Adrenal gland (tissue), 9 donors: ENCODE measurements at regions not wholly inside any gene's neighbourhood (a gene's known extent, or its start where the extent isn't known, plus 50 kb on each side); places are given as distances from the start of the nearest gene placed in this dataset.

Experiments used
- DNase-seq, 7 donors: peaks; one replicate each; pipeline ENCODE4 v3.0.0-alpha.2; 2019 to 2020
- H3K27ac ChIP-seq, 5 donors: fragments of 200-600 bp; sonication (generic) in 4 of 5; 1 replicate in 3 of 5; 2 replicates in 2 of 5; pipeline versions ENCODE4 v1.5.1 to v1.8.0; 2016 to 2020; ENCODE audit warnings: mild to moderate bottlenecking in 1 of 5
- H3K27me3 ChIP-seq: fragments of 200-600 bp; 2 replicates; pipeline ENCODE4 v1.8.0; 2021
- H3K36me3 ChIP-seq, 2 donors: fragments of 200-600 bp; replicated peaks in 1 of 2; 1 replicate in 1 of 2; 2 replicates in 1 of 2; pipeline versions ENCODE4 v1.5.1 to v1.8.0; 2018 to 2022
- H3K4me1 ChIP-seq, 2 donors: fragments of 200-600 bp; replicated peaks in 1 of 2; 1 replicate in 1 of 2; 2 replicates in 1 of 2; pipeline versions ENCODE4 v1.5.1 to v1.8.0; 2018 to 2021
- H3K4me3 ChIP-seq, 4 donors: fragments of 200-600 bp; sonication (generic) in 3 of 4; one replicate each; pipeline ENCODE4 v1.5.1; 2016 to 2018
- H3K9me3 ChIP-seq, 3 donors: fragments of 200-600 bp; sonication (generic) in 1 of 3; replicated peaks in 1 of 3; 1 replicate in 2 of 3; 2 replicates in 1 of 3; pipeline versions ENCODE4 v1.5.1 to v1.8.0; 2016 to 2021
- POLR2A ChIP-seq, 2 donors: fragments of 450-650 bp; IDR thresholded peaks; one replicate each; pipeline ENCODE4 v1.6.1; 2017; ENCODE audit warnings: antibody characterized with exemption in 2 of 2, mild to moderate bottlenecking in 2 of 2, moderate library complexity in 1 of 2
- WGBS, 4 donors: extraction: QIAGEN DNeasy Blood & Tissue Kit in 2 of 4; methylation state at CpG; one replicate each; pipeline versions ENCODE4 v1.1.5 to v1.1.7; 2013 to 2017; 5-methylcytosine and 5-hydroxymethylcytosine counted together
- intact Hi-C, 2 donors: fragments of 100-400 bp; cut with DNase I; formaldehyde crosslinking; loops; one replicate each; pipeline versions ENCODE4 v1.14.1 to v1.15.0; 2022 to 2023
- TF ChIP-seq, protein P1 (sequence below), 6 experiments: fragments of 450-650 bp in 4 of 6; fragments of 200-600 bp in 2 of 6; sonication (generic) in 1 of 6; IDR thresholded peaks; 1 replicate in 5 of 6; 2 replicates in 1 of 6; pipeline versions ENCODE4 v1.5.1 to v1.8.0; 2016 to 2021; ENCODE audit warnings: antibody characterized with exemption in 6 of 6, mild to moderate bottlenecking in 2 of 6, moderate library complexity in 1 of 6
- donor health status: healthy with polysubstance abuse.
- donor health status: Bipolar disorder and iron deficiency.
- donor health status: DM: yes; HTN: yes; CAD: no.
- donor health status: DM: no; HTN: no; CAD: no.
- donor health status: DM: no; HTN: no; CAD: no.

DNA sequence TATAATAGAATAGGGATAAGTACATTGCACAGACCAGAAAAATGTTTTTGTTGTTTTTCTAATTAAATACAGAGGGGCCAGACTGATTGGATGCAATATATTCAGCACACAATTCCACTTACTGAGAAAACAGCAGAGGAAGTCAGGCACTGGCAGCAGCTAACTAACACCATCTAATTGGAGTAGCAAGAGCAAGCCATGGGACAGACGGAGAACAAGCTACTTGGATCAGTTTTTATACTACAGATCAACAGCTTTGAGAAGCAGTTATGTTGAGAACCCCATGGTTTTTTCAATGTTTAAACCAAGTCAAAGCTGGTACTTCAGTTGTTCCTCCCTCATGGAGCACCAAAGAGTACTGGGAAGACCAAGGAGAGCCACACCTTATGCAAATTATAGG lies 1249.4 kb downstream of the LRFN5 start:
- no peak overlapping the region for H3K4me3 ChIP-seq
- no peak overlapping the region for H3K27ac ChIP-seq
- H3K9me3 ChIP-seq, result no peaks in the 10 kb centered on the region
- no peaks in the 10 kb centered on the region for H3K36me3 ChIP-seq
- intact Hi-C loops, result no loop called here
- 62 to 86% (median 64%) methylated on average over 1 of the region's 1 CpG for WGBS, 4 donors
- H3K27me3 ChIP-seq, result no peaks in the 10 kb centered on the region
- no peak for DNase-seq
- no peaks in the 10 kb centered on the region for H3K4me1 ChIP-seq
- TF ChIP-seq, protein P1, sequence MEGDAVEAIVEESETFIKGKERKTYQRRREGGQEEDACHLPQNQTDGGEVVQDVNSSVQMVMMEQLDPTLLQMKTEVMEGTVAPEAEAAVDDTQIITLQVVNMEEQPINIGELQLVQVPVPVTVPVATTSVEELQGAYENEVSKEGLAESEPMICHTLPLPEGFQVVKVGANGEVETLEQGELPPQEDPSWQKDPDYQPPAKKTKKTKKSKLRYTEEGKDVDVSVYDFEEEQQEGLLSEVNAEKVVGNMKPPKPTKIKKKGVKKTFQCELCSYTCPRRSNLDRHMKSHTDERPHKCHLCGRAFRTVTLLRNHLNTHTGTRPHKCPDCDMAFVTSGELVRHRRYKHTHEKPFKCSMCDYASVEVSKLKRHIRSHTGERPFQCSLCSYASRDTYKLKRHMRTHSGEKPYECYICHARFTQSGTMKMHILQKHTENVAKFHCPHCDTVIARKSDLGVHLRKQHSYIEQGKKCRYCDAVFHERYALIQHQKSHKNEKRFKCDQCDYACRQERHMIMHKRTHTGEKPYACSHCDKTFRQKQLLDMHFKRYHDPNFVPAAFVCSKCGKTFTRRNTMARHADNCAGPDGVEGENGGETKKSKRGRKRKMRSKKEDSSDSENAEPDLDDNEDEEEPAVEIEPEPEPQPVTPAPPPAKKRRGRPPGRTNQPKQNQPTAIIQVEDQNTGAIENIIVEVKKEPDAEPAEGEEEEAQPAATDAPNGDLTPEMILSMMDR (IDR thresholded peaks at IDR 0.05), result no peak
- TF ChIP-seq POLR2A (IDR thresholded peaks at IDR 0.05), result no peak

DNA sequence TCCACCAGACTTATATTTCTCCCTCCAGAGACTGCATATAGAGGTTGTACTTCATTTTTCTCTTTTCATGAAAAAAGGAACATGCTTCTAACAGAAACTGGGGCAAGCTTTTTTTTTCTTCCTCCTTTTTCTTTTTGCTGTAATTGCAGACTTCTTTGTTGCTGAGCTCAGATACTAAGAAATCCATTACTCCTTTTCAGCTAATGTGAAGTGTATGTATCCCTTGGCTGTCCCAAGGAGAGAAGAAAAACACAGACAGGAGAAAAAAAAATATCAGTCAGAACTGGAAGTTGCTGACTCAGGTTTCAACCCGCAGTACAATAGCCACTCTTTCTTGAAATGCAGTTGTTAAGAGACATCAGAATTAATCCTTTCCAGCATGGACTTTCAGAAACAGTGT lies 1248.4 kb downstream of the LRFN5 start:
- 0 to 12% (median 3%) methylated on average over 1 of the region's 1 CpG for WGBS, 4 donors
- Histone ChIP-seq H3K4me1 (no peaks in the 10 kb centered on the region), H3K27me3 (no peaks in the 10 kb centered on the region), H3K36me3 (no peaks in the 10 kb centered on the region), H3K27ac (no peak overlapping the region), H3K9me3 (no peaks in the 10 kb centered on the region), H3K4me3 (no peak overlapping the region)
- DNase-seq, result no peak
- TF ChIP-seq POLR2A (IDR thresholded peaks at IDR 0.05), result no peak
- TF ChIP-seq, protein P1 (IDR thresholded peaks at IDR 0.05), result no peak
- intact Hi-C loops, result no loop called here

DNA sequence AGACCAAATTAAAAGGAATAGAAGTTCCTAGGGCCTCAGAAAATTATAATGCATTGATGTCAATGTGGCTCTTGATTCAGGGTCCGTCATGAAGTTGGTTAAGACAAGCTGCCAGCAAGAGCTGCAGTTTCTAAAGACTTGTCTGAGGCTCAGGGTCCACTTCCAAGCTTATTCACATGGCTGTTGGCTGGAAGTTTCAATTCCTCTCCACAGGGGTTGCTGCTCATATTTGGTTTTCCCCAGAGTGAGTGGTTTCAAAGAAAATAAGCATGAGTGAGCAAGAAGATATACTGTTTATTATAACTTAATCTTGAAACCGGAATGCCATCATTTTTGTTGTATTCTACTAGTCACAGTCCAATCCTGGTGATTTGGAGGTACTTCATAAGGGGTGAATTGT lies 1247.4 kb downstream of the LRFN5 start:
- Histone ChIP-seq H3K27me3 (no peaks in the 10 kb centered on the region), H3K27ac (no peak overlapping the region), H3K4me3 (no peak overlapping the region), H3K36me3 (no peaks in the 10 kb centered on the region), H3K9me3 (no peaks in the 10 kb centered on the region), H3K4me1 (no peaks in the 10 kb centered on the region)
- 47 to 81% (median 71%) methylated on average over 2 of the region's 2 CpGs for WGBS, 4 donors
- TF ChIP-seq, protein P1 (IDR thresholded peaks at IDR 0.05), result no peak
- no peak for TF ChIP-seq POLR2A (IDR thresholded peaks at IDR 0.05)
- intact Hi-C loops, result no loop called here
- DNase-seq, result no peak

DNA sequence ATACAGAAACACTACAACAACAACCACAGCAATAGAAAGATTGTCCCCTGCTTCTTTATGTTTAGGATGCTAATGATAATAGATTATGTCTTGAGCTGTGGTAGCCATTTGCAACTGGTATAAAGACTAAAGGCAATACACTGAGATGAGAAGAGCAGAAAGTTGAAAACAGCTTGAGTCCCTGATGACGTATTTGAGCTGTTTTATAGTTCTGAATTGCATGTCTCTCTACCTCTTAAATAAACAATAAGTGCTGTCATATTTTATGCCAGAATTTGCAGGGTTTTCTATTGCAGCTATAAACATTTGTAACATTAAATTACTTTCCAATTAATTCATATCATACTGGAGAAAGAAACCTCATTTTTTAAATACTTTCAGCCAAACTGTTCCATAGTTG lies 1242.0 kb downstream of the LRFN5 start:
- no peaks in the 10 kb centered on the region for H3K36me3 ChIP-seq
- no peaks in the 10 kb centered on the region for H3K4me1 ChIP-seq
- no peaks in the 10 kb centered on the region for H3K9me3 ChIP-seq
- H3K4me3 ChIP-seq, result no peak overlapping the region
- intact Hi-C loops, result no loop called here
- H3K27ac ChIP-seq, result no peak overlapping the region
- no peaks in the 10 kb centered on the region for H3K27me3 ChIP-seq
- WGBS, 4 donors, result 41 to 82% (median 52%) methylated on average over 1 of the region's 1 CpG
- no peak for DNase-seq
- no peak for TF ChIP-seq POLR2A (IDR thresholded peaks at IDR 0.05)
- TF ChIP-seq, protein P1 (IDR thresholded peaks at IDR 0.05), result no peak
